ENCODE measurements at regions not wholly inside any gene's neighbourhood (a gene's known extent, or its start where the extent isn't known, plus 50 kb on each side); places are given as distances from the start of the nearest gene placed in this dataset.

GRCh38 chr10:21077681-21078080 is 180.6 kb upstream of the NEBL start:
- no peaks in the 10 kb centered on the region for H3K27me3 ChIP-seq
- intact Hi-C loops (cut with DNase I; ENCODE audit: low total_unique reads) (no loop called here), in situ Hi-C loops (cut with MboI; ENCODE audit: low pct_ligation_motif_present in 1 of 4, low pct_unique_long_range_greater_than_20kb in 1 of 4, low sequenced_read_pairs in 3 of 4) (loop anchor here in 1 of 4 donors (10.0 kb wide), 1 partner anchor 197 kb away; no protein-coding TSS in a partner anchor)
- H3K27ac ChIP-seq = no peak overlapping the region
- H3K9me3 ChIP-seq = no peaks in the 10 kb centered on the region
- no peak for DNase-seq
- H3K4me3 ChIP-seq = no peak overlapping the region
- no peaks in the 10 kb centered on the region for H3K36me3 ChIP-seq
- WGBS, 2 donors (ENCODE audit: low coverage in 1 of 2) = 66 to 84% methylated on average over 5 of the region's 5 CpGs
- TF ChIP-seq CTCF (IDR thresholded peaks at IDR 0.05) (no peak), POLR2A (IDR thresholded peaks at IDR 0.05) (no peak)
- H3K4me1 ChIP-seq = no peaks in the 10 kb centered on the region

GRCh38 chr10:21076381-21076780 is 179.3 kb upstream of the NEBL start:
- WGBS, 2 donors (ENCODE audit: low coverage in 1 of 2) = 79 to 96% methylated on average over 4 of the region's 4 CpGs
- H3K27ac ChIP-seq = no peak overlapping the region
- H3K36me3 ChIP-seq = no peaks in the 10 kb centered on the region
- TF ChIP-seq POLR2AphosphoS5 (IDR thresholded peaks at IDR 0.05) (no peak), EP300 (IDR thresholded peaks at IDR 0.05; ENCODE audit: low read depth) (no peak), POLR2A (IDR thresholded peaks at IDR 0.05) (no peak)
- no peaks in the 10 kb centered on the region for H3K27me3 ChIP-seq
- no peaks in the 10 kb centered on the region for H3K4me1 ChIP-seq
- no peak overlapping the region for H3K4me3 ChIP-seq
- intact Hi-C loops (cut with DNase I; ENCODE audit: low total_unique reads) (no loop called here), in situ Hi-C loops (cut with MboI; ENCODE audit: low pct_ligation_motif_present in 1 of 4, low pct_unique_long_range_greater_than_20kb in 1 of 4, low sequenced_read_pairs in 3 of 4) (loop anchor here in 1 of 4 donors (10.0 kb wide), 1 partner anchor 198 kb away; no protein-coding TSS in a partner anchor)
- no peaks in the 10 kb centered on the region for H3K9me3 ChIP-seq
- no peak for DNase-seq

- Histone ChIP-seq H3K27ac (no peak overlapping the region), H3K36me3 (no peaks in the 10 kb centered on the region), H3K27me3 (no peaks in the 10 kb centered on the region), H3K4me3 (no peak overlapping the region), H3K4me1 (no peaks in the 10 kb centered on the region), H3K9me3 (no peaks in the 10 kb centered on the region)
- intact Hi-C loops (cut with DNase I; ENCODE audit: low total_unique reads) (no loop called here), in situ Hi-C loops (cut with MboI; ENCODE audit: low pct_ligation_motif_present in 1 of 4, low pct_unique_long_range_greater_than_20kb in 1 of 4, low sequenced_read_pairs in 3 of 4) (loop anchor here in 1 of 4 donors (10.0 kb wide), 1 partner anchor 199 kb away; no protein-coding TSS in a partner anchor)
- no peak for DNase-seq
- TF ChIP-seq EP300 (IDR thresholded peaks at IDR 0.05; ENCODE audit: low read depth) = no peak
- no peak for TF ChIP-seq CTCF (IDR thresholded peaks at IDR 0.05)
- no peak for TF ChIP-seq POLR2A (IDR thresholded peaks at IDR 0.05)
- no peak for TF ChIP-seq POLR2AphosphoS5 (IDR thresholded peaks at IDR 0.05)
- 76 to 80% methylated on average over 6 of the region's 6 CpGs for WGBS, 2 donors (ENCODE audit: low coverage in 1 of 2)
These were observed 178.8 kb upstream of the NEBL start for GRCh38 chr10:21075880-21076279.

- TF ChIP-seq EP300 (IDR thresholded peaks at IDR 0.05; ENCODE audit: low read depth) (no peak), CTCF (IDR thresholded peaks at IDR 0.05) (no peak), POLR2AphosphoS5 (IDR thresholded peaks at IDR 0.05) (no peak), POLR2A (IDR thresholded peaks at IDR 0.05) (no peak)
- in situ Hi-C loops (cut with MboI; ENCODE audit: low pct_ligation_motif_present in 1 of 4, low pct_unique_long_range_greater_than_20kb in 1 of 4, low sequenced_read_pairs in 3 of 4) = loop anchor here in 1 of 4 donors (10.0 kb wide), 1 partner anchor 204 kb away; no protein-coding TSS in a partner anchor
These were observed 174.0 kb upstream of the NEBL start for GRCh38 chr10:21071001-21071673.

More at GRCh38 chr10:21071001-21071673, 174.0 kb upstream of the NEBL start:
- no peaks in the 10 kb centered on the region for H3K27me3 ChIP-seq
- intact Hi-C loops (cut with DNase I; ENCODE audit: low total_unique reads) = no loop called here
- WGBS, 2 donors (ENCODE audit: low coverage in 1 of 2) = 34 to 75% methylated on average over 2 to 3 of the region's 3 CpGs
- no peaks in the 10 kb centered on the region for H3K36me3 ChIP-seq
- no peaks in the 10 kb centered on the region for H3K4me1 ChIP-seq
- no peak for DNase-seq
- no peak overlapping the region for H3K27ac ChIP-seq
- H3K4me3 ChIP-seq = no peak overlapping the region
- no peaks in the 10 kb centered on the region for H3K9me3 ChIP-seq
